IMR-90 (cell line): ENCODE measurements at regions not wholly inside any gene's neighbourhood (a gene's known extent, or its start where the extent isn't known, plus 50 kb on each side); places are given as distances from the start of the nearest gene placed in this dataset.

Experiments used
- ATAC-seq: fragments of 200-7000 bp; cut with Tn5 transposase; 2 replicates; pipeline ENCODE4 v1.9.1; 2020; ENCODE audit warnings: low read depth, mild to moderate bottlenecking, moderate library complexity
- BruUV-seq: library from RNA; stranded (reverse); fragments of 400-500 nt; replicated peaks from 2 replicates; lab custom pipeline; 2021; lab: Mats Ljungman, UMichigan
- CTCF ChIA-PET: fragments of 300-600 bp; formaldehyde crosslinking; extraction: SDS; loops from one replicate; lab custom pipeline; 2021; ENCODE audit warnings: antibody characterized with exemption; lab: Yijun Ruan, JAX
- POLR2A ChIA-PET: fragments of 300-600 bp; sonication (Branson Sonifier 250); formaldehyde crosslinking; loops from one replicate; lab custom pipeline; 2022; ENCODE audit warnings: antibody characterized with exemption; ENCODE audit not compliant: unreplicated experiment; lab: Charles Lee
- DNase-seq: peaks from one replicate; pipeline ENCODE4 v3.0.0; 2013
- H2AFZ ChIP-seq: replicated peaks from 2 replicates; pipeline ENCODE3; 2013; ENCODE audit warnings: low read length, mild to moderate bottlenecking; ENCODE audit not compliant: poor library complexity
- H2AK5ac ChIP-seq: 2 replicates; pipeline ENCODE4 v1.6.1; 2013; ENCODE audit warnings: low read depth, low read length, inconsistent platforms
- H2AK9ac ChIP-seq: replicated peaks from 2 replicates; pipeline ENCODE3; 2013; ENCODE audit warnings: mild to moderate bottlenecking, low read depth, low read length, moderate library complexity; ENCODE audit not compliant: poor library complexity
- H2BK120ac ChIP-seq: 2 replicates; pipeline ENCODE4 v1.6.1; 2013; ENCODE audit warnings: low read depth, low read length, inconsistent platforms
- H2BK15ac ChIP-seq: 3 replicates; pipeline ENCODE4 v1.6.1; 2013; ENCODE audit warnings: low read depth, low read length, inconsistent platforms
- H2BK20ac ChIP-seq: 2 replicates; pipeline ENCODE4 v1.6.1; 2013; ENCODE audit warnings: low read depth, mild to moderate bottlenecking, inconsistent platforms, low read length, moderate library complexity
- H2BK5ac ChIP-seq: 2 replicates; pipeline ENCODE4 v1.6.1; 2013; ENCODE audit warnings: mild to moderate bottlenecking, low read depth, low read length, inconsistent platforms; ENCODE audit not compliant: poor library complexity, severe bottlenecking
- H3K14ac ChIP-seq: replicated peaks from 2 replicates; pipeline ENCODE4 v1.6.1; 2013; ENCODE audit warnings: low read depth, low read length, inconsistent platforms
- H3K18ac ChIP-seq: 2 replicates; pipeline ENCODE4 v1.6.1; 2013; ENCODE audit warnings: low read depth, low read length, control low read depth
- H3K23ac ChIP-seq: 2 replicates; pipeline ENCODE4 v1.6.1; 2013; ENCODE audit warnings: low read depth, low read length, inconsistent platforms
- H3K27ac ChIP-seq: 2 replicates; pipeline ENCODE4 v1.5.1; 2013; ENCODE audit warnings: mild to moderate bottlenecking, control low read depth, low read length; ENCODE audit not compliant: insufficient read depth
- H3K27me3 ChIP-seq: 2 replicates; pipeline ENCODE4 v1.6.1; 2013; ENCODE audit warnings: low read length; ENCODE audit not compliant: control insufficient read depth, insufficient read depth
- H3K36me3 ChIP-seq: 2 replicates; pipeline ENCODE4 v1.6.1; 2013; ENCODE audit warnings: low read length, mixed read lengths; ENCODE audit not compliant: control insufficient read depth, insufficient read depth
- H3K4ac ChIP-seq: 2 replicates; pipeline ENCODE4 v1.6.1; 2013; ENCODE audit warnings: low read depth, low read length, inconsistent platforms
- H3K4me1 ChIP-seq: 2 replicates; pipeline ENCODE4 v1.6.1; 2013; ENCODE audit warnings: low read length, mixed read lengths; ENCODE audit not compliant: control insufficient read depth, insufficient read depth
- H3K4me2 ChIP-seq: 2 replicates; pipeline ENCODE4 v1.6.1; 2013; ENCODE audit warnings: low read depth, mild to moderate bottlenecking, control low read depth, low read length, moderate library complexity
- H3K4me3 ChIP-seq: 2 replicates; pipeline ENCODE4 v1.5.1; 2013; ENCODE audit warnings: low read depth, mild to moderate bottlenecking, control low read depth, low read length, moderate library complexity; ENCODE audit not compliant: insufficient read depth
- H3K56ac ChIP-seq: 2 replicates; pipeline ENCODE4 v1.6.1; 2013; ENCODE audit warnings: low read length, inconsistent platforms; ENCODE audit not compliant: insufficient read depth; ENCODE audit errors: extremely low read depth
- H3K79me1 ChIP-seq, 2 experiments: 2 replicates each; pipeline ENCODE4 v1.6.1; 2013; ENCODE audit warnings: low read length in 2 of 2, inconsistent platforms in 1 of 2, low read depth in 1 of 2
- H3K9ac ChIP-seq: 2 replicates; pipeline ENCODE4 v1.6.1; 2013; ENCODE audit warnings: low read depth, low read length, control low read depth
- H3K9me1 ChIP-seq: 2 replicates; pipeline ENCODE4 v1.6.1; 2013; ENCODE audit warnings: low read length, inconsistent platforms; ENCODE audit not compliant: insufficient read depth
- H3K9me3 ChIP-seq: 2 replicates; pipeline ENCODE4 v1.6.1; 2013; ENCODE audit warnings: low read length; ENCODE audit not compliant: control insufficient read depth, insufficient read depth
- H4K20me1 ChIP-seq: 2 replicates; pipeline ENCODE4 v1.6.1; 2013; ENCODE audit warnings: low read length, inconsistent platforms; ENCODE audit not compliant: insufficient read depth
- H4K5ac ChIP-seq: 2 replicates; pipeline ENCODE4 v1.6.1; 2013; ENCODE audit warnings: mild to moderate bottlenecking, low read depth, low read length, control low read depth
- H4K8ac ChIP-seq, 2 experiments: 2 replicates each; pipeline ENCODE4 v1.6.1; 2013; ENCODE audit warnings: low read depth in 2 of 2, low read length in 2 of 2, control low read depth in 1 of 2, inconsistent platforms in 1 of 2
- H4K91ac ChIP-seq: 2 replicates; pipeline ENCODE4 v1.6.1; 2013; ENCODE audit warnings: low read depth, low read length, inconsistent platforms; ENCODE audit not compliant: insufficient read depth
- MAFK ChIP-seq: IDR thresholded peaks from 2 replicates; pipeline ENCODE4 v1.6.1; 2012; ENCODE audit warnings: low read depth, low read length, improper control_type of control experiment
- MXI1 ChIP-seq: IDR thresholded peaks from 2 replicates; pipeline ENCODE4 v1.6.1; 2012; ENCODE audit warnings: low read depth, mild to moderate bottlenecking, low read length, moderate library complexity, borderline replicate concordance
- RAD21 ChIP-seq: IDR thresholded peaks from 2 replicates; pipeline ENCODE4 v1.6.1; 2012; ENCODE audit warnings: low read length, improper control_type of control experiment
- RFX5 ChIP-seq: IDR thresholded peaks from 2 replicates; pipeline ENCODE4 v1.8.0; 2012; ENCODE audit warnings: low read depth, mild to moderate bottlenecking, low read length, moderate library complexity
- SMC3 ChIP-seq: fragments of 150-350 bp; IDR thresholded peaks from 2 replicates; pipeline ENCODE4 v1.6.1; 2016; ENCODE audit warnings: low read depth, mild to moderate bottlenecking, antibody characterized with exemption, low read length, moderate library complexity
- WGBS, 2 experiments: methylation state at CpG; one replicate each; pipeline versions ENCODE4 v1.1.5 to v1.1.7; 2013; ENCODE audit warnings: missing lambda C conversion rate in 2 of 2; ENCODE audit not compliant: insufficient read length in 1 of 2; ENCODE audit errors: extremely low coverage in 2 of 2; 5-methylcytosine and 5-hydroxymethylcytosine counted together
- dilution Hi-C: fragments of 300-500 bp; cut with HindIII; formaldehyde crosslinking; loops from one replicate; pipeline ENCODE4 v1.14.3; 2018; ENCODE audit warnings: low sequenced_read_pairs; ENCODE audit not compliant: unreplicated experiment
- in situ Hi-C: fragments of 300-500 bp; cut with MboI; formaldehyde crosslinking; loops from 3 replicates; pipeline ENCODE4 v1.14.3; 2019; ENCODE audit warnings: low sequenced_read_pairs, inconsistent platforms, mixed read lengths
- intact Hi-C: fragments of 100-400 bp; cut with micrococcal nuclease; formaldehyde crosslinking; loops from 2 replicates; pipeline ENCODE4 v1.10.0; 2022
- TF ChIP-seq, protein P1 (sequence below): fragments of 150-350 bp; IDR thresholded peaks from 2 replicates; pipeline ENCODE4 v1.6.1; 2016; ENCODE audit warnings: low read depth, mild to moderate bottlenecking, low read length, moderate library complexity, borderline replicate concordance

DNA sequence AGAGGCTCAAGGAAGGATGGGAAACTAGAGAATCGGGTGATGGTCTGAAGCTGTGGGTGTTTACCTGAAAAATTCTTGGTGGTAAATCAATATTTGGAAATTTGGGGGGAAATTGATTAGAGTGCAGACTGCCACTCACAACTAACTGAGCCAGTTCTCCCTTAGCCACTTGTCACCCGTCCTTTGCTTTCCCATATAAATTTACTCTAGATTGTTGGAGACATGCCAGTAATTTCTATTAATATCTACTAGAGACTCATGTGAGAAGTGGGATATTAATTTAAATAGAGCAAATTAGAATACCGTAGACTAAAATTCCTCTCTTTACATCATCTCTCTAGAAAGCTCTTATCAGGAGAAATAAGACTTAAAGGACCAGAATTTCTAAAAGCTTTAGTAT is 471.3 kb upstream of the DAB2 start:
- Histone ChIP-seq H3K14ac (no peak overlapping the region), H3K4me2 (no peak overlapping the region), H4K8ac (no peak overlapping the region), H2AK9ac (no peak overlapping the region), H3K4ac (no peak overlapping the region), H3K27me3 (no peaks in the 10 kb centered on the region; the same call in 1 of the 2 replicates), H4K20me1 (no peaks in the 10 kb centered on the region), H3K27ac (no peak overlapping the region), H3K79me1 (no peaks in the 10 kb centered on the region), H3K4me3 (no peak overlapping the region), H3K56ac (no peak overlapping the region), H3K36me3 (no peaks in the 10 kb centered on the region), H2BK5ac (no peak overlapping the region), H3K9ac (no peak overlapping the region), H3K4me1 (no peaks in the 10 kb centered on the region), H2AFZ (no peak overlapping the region), H2BK20ac (no peak overlapping the region), H3K18ac (no peak overlapping the region), H2BK120ac (no peak overlapping the region), H3K9me3 (no peaks in the 10 kb centered on the region), H4K91ac (no peak overlapping the region), H3K23ac (no peak overlapping the region), H2AK5ac (no peak overlapping the region), H4K5ac (no peak overlapping the region), H2BK15ac (no peak overlapping the region), H3K9me1 (no peaks in the 10 kb centered on the region)
- intact Hi-C loops, result no loop called here
- TF ChIP-seq MAFK (no peak), RFX5 (no peak), MXI1 (no peak), RAD21 (no peak), SMC3 (no peak)
- TF ChIP-seq, protein P1, sequence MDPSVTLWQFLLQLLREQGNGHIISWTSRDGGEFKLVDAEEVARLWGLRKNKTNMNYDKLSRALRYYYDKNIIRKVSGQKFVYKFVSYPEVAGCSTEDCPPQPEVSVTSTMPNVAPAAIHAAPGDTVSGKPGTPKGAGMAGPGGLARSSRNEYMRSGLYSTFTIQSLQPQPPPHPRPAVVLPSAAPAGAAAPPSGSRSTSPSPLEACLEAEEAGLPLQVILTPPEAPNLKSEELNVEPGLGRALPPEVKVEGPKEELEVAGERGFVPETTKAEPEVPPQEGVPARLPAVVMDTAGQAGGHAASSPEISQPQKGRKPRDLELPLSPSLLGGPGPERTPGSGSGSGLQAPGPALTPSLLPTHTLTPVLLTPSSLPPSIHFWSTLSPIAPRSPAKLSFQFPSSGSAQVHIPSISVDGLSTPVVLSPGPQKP, result no peak
- in situ Hi-C loops, result no loop called here
- DNase-seq, result no peak
- dilution Hi-C loops, result no loop called here
- no TSS peak for BruUV-seq
- WGBS, 2 experiments, result no CpG with 5 or more reads among the region's 3 CpGs
- ChIA-PET POLR2A (no interaction called here), CTCF (no interaction called here)
- ATAC-seq, result no peak
